T47D (cell line): ENCODE measurements at regions not wholly inside any gene's neighbourhood (a gene's known extent, or its start where the extent isn't known, plus 50 kb on each side); places are given as distances from the start of the nearest gene placed in this dataset.

Experiments used
- DNase-seq, 2 experiments: peaks; one replicate each; pipeline versions ENCODE4 v3.0.0 to v3.0.0-alpha.2; 2011 to 2012; ENCODE audit warnings: low read depth in 1 of 2, low spot score in 1 of 2
- JUND ChIP-seq: IDR thresholded peaks from 2 replicates; pipeline ENCODE4 v1.6.1; 2012; ENCODE audit warnings: low read depth
- in situ Hi-C: cut with HindIII; loops from 2 replicates; pipeline ENCODE4 v1.10.0; 2016; ENCODE audit warnings: low sequenced_read_pairs, low pct_unique_long_range_greater_than_20kb

GRCh38 chr20:61037498-61037897, 214.6 kb upstream of the CDH4 start:
- no peak for TF ChIP-seq JUND
- DNase-seq = no peak

GRCh38 chr20:61041481-61041880, 210.6 kb upstream of the CDH4 start:
- TF ChIP-seq JUND = no peak
- in situ Hi-C loops = no loop called here

More at GRCh38 chr20:61037498-61037897, 214.6 kb upstream of the CDH4 start:
- in situ Hi-C loops = no loop called here

GRCh38 chr20:61042506-61043385, 209.3 kb upstream of the CDH4 start:
- DNase-seq = peak; percentile 9 to 35
- in situ Hi-C loops = no loop called here
- TF ChIP-seq JUND = no peak

More at GRCh38 chr20:61041481-61041880, 210.6 kb upstream of the CDH4 start:
- DNase-seq = no peak

GRCh38 chr20:61043681-61044080, 208.4 kb upstream of the CDH4 start:
- in situ Hi-C loops = no loop called here
- no peak for TF ChIP-seq JUND
- DNase-seq = no peak

GRCh38 chr20:61044499-61044898, 207.6 kb upstream of the CDH4 start:
- no peak for TF ChIP-seq JUND
- DNase-seq = no peak
- in situ Hi-C loops = no loop called here

GRCh38 chr20:61045091-61045490, 207.0 kb upstream of the CDH4 start:
- DNase-seq = no peak
- in situ Hi-C loops = no loop called here
- TF ChIP-seq JUND = no peak

GRCh38 chr20:61045876-61046585, 206.0 kb upstream of the CDH4 start:
- in situ Hi-C loops = no loop called here
- no peak for TF ChIP-seq JUND
- no peak for DNase-seq

- DNase-seq = no peak
- in situ Hi-C loops = no loop called here
These were observed 205.2 kb upstream of the CDH4 start for GRCh38 chr20:61046721-61047351.

GRCh38 chr20:61047515-61047914, 204.5 kb upstream of the CDH4 start:
- DNase-seq = no peak
- in situ Hi-C loops = no loop called here
- TF ChIP-seq JUND = no peak

More at GRCh38 chr20:61046721-61047351, 205.2 kb upstream of the CDH4 start:
- TF ChIP-seq JUND = no peak

GRCh38 chr20:61048302-61048701, 203.8 kb upstream of the CDH4 start:
- in situ Hi-C loops = no loop called here
- TF ChIP-seq JUND = no peak
- DNase-seq = no peak

- no peak for DNase-seq
- in situ Hi-C loops = no loop called here
- no peak for TF ChIP-seq JUND
These were observed 202.4 kb upstream of the CDH4 start for GRCh38 chr20:61049684-61050083.

GRCh38 chr20:61050336-61050890, 201.6 kb upstream of the CDH4 start:
- no peak for DNase-seq
- TF ChIP-seq JUND = no peak
- in situ Hi-C loops = no loop called here

GRCh38 chr20:61052195-61052750, 199.8 kb upstream of the CDH4 start:
- TF ChIP-seq JUND = no peak
- no peak for DNase-seq
- in situ Hi-C loops = no loop called here
